NT2/D1 (cell line): ENCODE measurements at regions not wholly inside any gene's neighbourhood (a gene's known extent, or its start where the extent isn't known, plus 50 kb on each side); places are given as distances from the start of the nearest gene placed in this dataset.

ENCODE experiments used
- SUZ12 ChIP-seq: IDR thresholded peaks from 2 replicates; pipeline ENCODE4 v1.6.1; 2011; ENCODE audit not compliant: insufficient read length, insufficient read depth; ENCODE audit errors: extremely low read depth
- YY1 ChIP-seq: IDR thresholded peaks from 2 replicates; pipeline ENCODE4 v1.6.1; 2011; ENCODE audit not compliant: insufficient read length, insufficient read depth
- ZNF274 ChIP-seq: IDR thresholded peaks from 2 replicates; pipeline ENCODE4 v1.6.1; 2011; ENCODE audit warnings: mild to moderate bottlenecking, low read depth, low read length

- no peak for TF ChIP-seq YY1
- no peak for TF ChIP-seq ZNF274
- TF ChIP-seq SUZ12, result no peak
Measured at GRCh38 chr6:166703149-166703710, 76.2 kb upstream of the RPS6KA2 start.
